ENCODE measurements at regions not wholly inside any gene's neighbourhood (a gene's known extent, or its start where the extent isn't known, plus 50 kb on each side); places are given as distances from the start of the nearest gene placed in this dataset.

- Histone ChIP-seq H4K20me1 (ENCODE audit: insufficient read depth) (no peaks in the 10 kb centered on the region), H3K79me2 (ENCODE audit: insufficient read depth) (no peaks in the 10 kb centered on the region), H3K27ac (no peak overlapping the region), H3F3A (ENCODE audit: insufficient read depth) (no peaks in the 10 kb centered on the region), H3K4me2 (ENCODE audit: unreplicated experiment) (no peak overlapping the region), H3K9me3 (ENCODE audit: low read depth) (no peaks in the 10 kb centered on the region), H3K9ac (no peak overlapping the region), H3K4me1 (ENCODE audit: insufficient read depth) (peaks cover 3% of the 10 kb centered on the region; the same call in 1 of the 2 replicates), H3K9me2 (ENCODE audit: insufficient read depth) (no peaks in the 10 kb centered on the region), H3K4me3 (no peak overlapping the region), H2AFZ (no peak overlapping the region), H3K27me3 (replicated peaks; ENCODE audit: insufficient read depth) (peaks cover 43% of the 10 kb centered on the region), H3K36me3 (ENCODE audit: low read depth) (no peaks in the 10 kb centered on the region)
- in situ Hi-C loops (cut with MboI): no loop called here
- TF ChIP-seq EZH2 (IDR thresholded peaks at IDR 0.05; ENCODE audit: insufficient read depth, poor library complexity, severe bottlenecking): no peak
- WGBS, 2 experiments (ENCODE audit: low coverage in 1 of 2, low lambda C conversion rate in 2 of 2, missing lambda C conversion rate in 2 of 2): 30 to 40% methylated on average over 15 to 16 of the region's 16 CpGs
- DNase-seq: no peak
Measured at GRCh38 chr5:176175101-176175852, 62.9 kb upstream of the SIMC1 start.

GRCh38 chr5:176176231-176176630 lies 62.0 kb upstream of the SIMC1 start:
- Histone ChIP-seq H3K27ac (no peak overlapping the region), H3K4me3 (no peak overlapping the region), H3F3A (ENCODE audit: insufficient read depth) (no peaks in the 10 kb centered on the region), H3K27me3 (replicated peaks; ENCODE audit: insufficient read depth) (peaks cover 43% of the 10 kb centered on the region), H3K9me2 (ENCODE audit: insufficient read depth) (no peaks in the 10 kb centered on the region), H3K9me3 (ENCODE audit: low read depth) (no peaks in the 10 kb centered on the region), H4K20me1 (ENCODE audit: insufficient read depth) (no peaks in the 10 kb centered on the region), H2AFZ (no peak overlapping the region), H3K9ac (no peak overlapping the region), H3K36me3 (ENCODE audit: low read depth) (no peaks in the 10 kb centered on the region), H3K4me2 (ENCODE audit: unreplicated experiment) (no peak overlapping the region), H3K79me2 (ENCODE audit: insufficient read depth) (no peaks in the 10 kb centered on the region), H3K4me1 (ENCODE audit: insufficient read depth) (peaks cover 8% of the 10 kb centered on the region; the same call in 1 of the 2 replicates)
- 25 to 26% methylated on average over 6 of the region's 6 CpGs for WGBS, 2 experiments (ENCODE audit: low coverage in 1 of 2, low lambda C conversion rate in 2 of 2, missing lambda C conversion rate in 2 of 2)
- no peak for DNase-seq
- in situ Hi-C loops (cut with MboI): no loop called here
- TF ChIP-seq EZH2 (IDR thresholded peaks at IDR 0.05; ENCODE audit: insufficient read depth, poor library complexity, severe bottlenecking) (no peak), EZH2phosphoT487 (IDR thresholded peaks at IDR 0.05; ENCODE audit: insufficient read depth, low read depth) (no peak)

- H3K9ac ChIP-seq: no peak overlapping the region
- DNase-seq: no peak
- H3K9me2 ChIP-seq (ENCODE audit: insufficient read depth): no peaks in the 10 kb centered on the region
- no peaks in the 10 kb centered on the region for H3K79me2 ChIP-seq (ENCODE audit: insufficient read depth)
- no peak overlapping the region for H3K4me2 ChIP-seq (ENCODE audit: unreplicated experiment)
- no peaks in the 10 kb centered on the region for H4K20me1 ChIP-seq (ENCODE audit: insufficient read depth)
- H3K36me3 ChIP-seq (ENCODE audit: low read depth): no peaks in the 10 kb centered on the region
- H3K4me1 ChIP-seq (ENCODE audit: insufficient read depth): peaks cover 8% of the 10 kb centered on the region; the same call in 1 of the 2 replicates
- in situ Hi-C loops (cut with MboI): no loop called here
- no peaks in the 10 kb centered on the region for H3F3A ChIP-seq (ENCODE audit: insufficient read depth)
- TF ChIP-seq EZH2phosphoT487 (IDR thresholded peaks at IDR 0.05; ENCODE audit: insufficient read depth, low read depth) (no peak), EZH2 (IDR thresholded peaks at IDR 0.05; ENCODE audit: insufficient read depth, poor library complexity, severe bottlenecking) (no peak)
- no peak overlapping the region for H3K27ac ChIP-seq
- 56 to 62% methylated on average over 3 of the region's 3 CpGs for WGBS, 2 experiments (ENCODE audit: low coverage in 1 of 2, low lambda C conversion rate in 2 of 2, missing lambda C conversion rate in 2 of 2)
- peaks cover 46% of the 10 kb centered on the region for H3K27me3 ChIP-seq (replicated peaks; ENCODE audit: insufficient read depth)
- H2AFZ ChIP-seq: no peak overlapping the region
- H3K4me3 ChIP-seq: no peak overlapping the region
- no peaks in the 10 kb centered on the region for H3K9me3 ChIP-seq (ENCODE audit: low read depth)
Measured at GRCh38 chr5:176178789-176179188, 59.4 kb upstream of the SIMC1 start.

- WGBS, 2 experiments (ENCODE audit: low coverage in 1 of 2, low lambda C conversion rate in 2 of 2, missing lambda C conversion rate in 2 of 2): 1 to 4% methylated on average over 3 of the region's 3 CpGs
- in situ Hi-C loops (cut with MboI): no loop called here
Measured at GRCh38 chr5:176180339-176180738, 57.9 kb upstream of the SIMC1 start.

More at GRCh38 chr5:176180339-176180738, 57.9 kb upstream of the SIMC1 start:
- Histone ChIP-seq H3K4me2 (ENCODE audit: unreplicated experiment) (no peak overlapping the region), H3K4me3 (no peak overlapping the region), H3K27me3 (replicated peaks; ENCODE audit: insufficient read depth) (peaks cover 42% of the 10 kb centered on the region), H3K9me2 (ENCODE audit: insufficient read depth) (no peaks in the 10 kb centered on the region), H3K9ac (no peak overlapping the region), H3F3A (ENCODE audit: insufficient read depth) (no peaks in the 10 kb centered on the region), H3K36me3 (ENCODE audit: low read depth) (no peaks in the 10 kb centered on the region), H3K4me1 (ENCODE audit: insufficient read depth) (peaks cover 8% of the 10 kb centered on the region; the same call in 1 of the 2 replicates), H3K9me3 (ENCODE audit: low read depth) (no peaks in the 10 kb centered on the region), H3K79me2 (ENCODE audit: insufficient read depth) (no peaks in the 10 kb centered on the region), H3K27ac (no peak overlapping the region), H4K20me1 (ENCODE audit: insufficient read depth) (no peaks in the 10 kb centered on the region), H2AFZ (no peak overlapping the region)
- DNase-seq: peak; percentile 64
- TF ChIP-seq EZH2 (IDR thresholded peaks at IDR 0.05; ENCODE audit: insufficient read depth, poor library complexity, severe bottlenecking) (no peak), EZH2phosphoT487 (IDR thresholded peaks at IDR 0.05; ENCODE audit: insufficient read depth, low read depth) (no peak)
